Prostate gland (tissue), 2 donors: ENCODE measurements at regions not wholly inside any gene's neighbourhood (a gene's known extent, or its start where the extent isn't known, plus 50 kb on each side); places are given as distances from the start of the nearest gene placed in this dataset.

Experiments used
- POLR2A ChIP-seq: fragments of 450-650 bp; IDR thresholded peaks from one replicate; pipeline ENCODE4 v1.6.1; 2016; ENCODE audit warnings: antibody characterized with exemption, mild to moderate bottlenecking
- TF ChIP-seq, protein P1 (sequence below), 4 experiments: fragments of 200-600 bp in 2 of 4; fragments of 450-650 bp in 2 of 4; sonication (generic) in 2 of 4; IDR thresholded peaks; 1 replicate in 3 of 4; 2 replicates in 1 of 4; pipeline ENCODE4 v1.5.1; 2016 to 2019; ENCODE audit warnings: antibody characterized with exemption in 4 of 4, mild to moderate bottlenecking in 2 of 4, moderate library complexity in 2 of 4

DNA sequence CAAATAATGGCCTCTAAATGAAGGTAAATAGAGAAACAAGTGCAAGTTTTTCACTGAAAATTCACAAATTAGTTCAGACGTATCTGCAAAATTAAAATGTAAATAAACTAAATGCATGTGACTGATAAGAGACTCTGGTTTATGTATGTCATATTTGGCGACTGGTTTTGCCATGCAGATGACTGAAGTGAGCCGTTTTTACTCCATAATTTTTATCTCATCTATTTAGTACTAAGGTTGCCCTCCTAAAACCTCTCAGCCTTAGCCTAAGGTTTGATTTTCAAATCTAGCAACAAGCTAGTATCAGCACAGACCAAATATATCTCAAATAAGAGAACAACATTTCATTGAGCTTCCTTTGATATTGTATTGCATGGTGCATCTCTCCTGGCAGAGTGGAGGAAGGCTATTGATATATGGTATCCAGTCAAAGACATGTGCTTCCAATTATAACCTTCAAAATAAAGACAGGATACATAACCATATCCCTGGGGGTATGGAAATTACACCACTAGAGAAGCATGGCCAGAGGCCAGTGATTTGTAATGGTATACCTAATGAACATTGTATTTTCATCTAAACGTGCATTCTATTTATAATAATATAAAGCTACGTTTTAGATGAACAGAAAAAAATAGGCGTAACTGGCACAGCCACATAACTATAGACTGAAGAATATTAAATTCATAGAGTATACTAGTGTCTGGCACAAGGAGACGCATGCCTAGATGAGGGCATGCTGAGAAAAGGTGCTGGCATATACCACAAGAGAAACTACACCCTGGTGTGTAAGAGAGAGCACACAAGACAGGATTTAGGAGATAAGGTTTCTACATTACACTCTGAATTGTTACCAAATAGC, 392.6 kb upstream of the INTU start:
- TF ChIP-seq, protein P1, sequence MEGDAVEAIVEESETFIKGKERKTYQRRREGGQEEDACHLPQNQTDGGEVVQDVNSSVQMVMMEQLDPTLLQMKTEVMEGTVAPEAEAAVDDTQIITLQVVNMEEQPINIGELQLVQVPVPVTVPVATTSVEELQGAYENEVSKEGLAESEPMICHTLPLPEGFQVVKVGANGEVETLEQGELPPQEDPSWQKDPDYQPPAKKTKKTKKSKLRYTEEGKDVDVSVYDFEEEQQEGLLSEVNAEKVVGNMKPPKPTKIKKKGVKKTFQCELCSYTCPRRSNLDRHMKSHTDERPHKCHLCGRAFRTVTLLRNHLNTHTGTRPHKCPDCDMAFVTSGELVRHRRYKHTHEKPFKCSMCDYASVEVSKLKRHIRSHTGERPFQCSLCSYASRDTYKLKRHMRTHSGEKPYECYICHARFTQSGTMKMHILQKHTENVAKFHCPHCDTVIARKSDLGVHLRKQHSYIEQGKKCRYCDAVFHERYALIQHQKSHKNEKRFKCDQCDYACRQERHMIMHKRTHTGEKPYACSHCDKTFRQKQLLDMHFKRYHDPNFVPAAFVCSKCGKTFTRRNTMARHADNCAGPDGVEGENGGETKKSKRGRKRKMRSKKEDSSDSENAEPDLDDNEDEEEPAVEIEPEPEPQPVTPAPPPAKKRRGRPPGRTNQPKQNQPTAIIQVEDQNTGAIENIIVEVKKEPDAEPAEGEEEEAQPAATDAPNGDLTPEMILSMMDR (IDR thresholded peaks at IDR 0.05): no peak
- TF ChIP-seq POLR2A: no peak
